ENCODE measurements at regions not wholly inside any gene's neighbourhood (a gene's known extent, or its start where the extent isn't known, plus 50 kb on each side); places are given as distances from the start of the nearest gene placed in this dataset.
"Not testable (repeated sequence)": the region's sequence is repeated elsewhere in the genome, so short reads cannot be mapped to it uniquely, and the experiment has no call there.

- H3K27me3 ChIP-seq (ENCODE audit: control insufficient read depth, insufficient read depth, low read length) = no peaks in the 10 kb centered on the region
- no peaks in the 10 kb centered on the region for H3K4me1 ChIP-seq (ENCODE audit: control insufficient read depth, insufficient read depth, low read length)
- peaks cover 1% of the 10 kb centered on the region; the same call in 1 of the 2 replicates for H3K9me3 ChIP-seq (ENCODE audit: control insufficient read depth, insufficient read depth, low read length)
- H3K36me3 ChIP-seq (ENCODE audit: control insufficient read depth, insufficient read depth, low read length) = no peaks in the 10 kb centered on the region
- H3K27ac ChIP-seq (ENCODE audit: low read length) = no peak overlapping the region
- WGBS (ENCODE audit: insufficient coverage, insufficient read length) = no CpG with 5 or more reads among the region's 1 CpG
- no peak overlapping the region for H3K4me3 ChIP-seq (ENCODE audit: low read length)
- no peak for DNase-seq (ENCODE audit: low read depth, low spot score)
Measured at GRCh38 chr9:102482776-102483175, 512.4 kb upstream of the CYLC2 start.

- WGBS (ENCODE audit: insufficient coverage, insufficient read length) = no CpG with 5 or more reads among the region's 3 CpGs
Measured at GRCh38 chr9:102479191-102479590, 515.9 kb upstream of the CYLC2 start.

GRCh38 chr9:102474357-102474756, 520.8 kb upstream of the CYLC2 start:
- 100% methylated on average over 1 of the region's 2 CpGs for WGBS (ENCODE audit: insufficient coverage, insufficient read length)
- Histone ChIP-seq H3K36me3 (ENCODE audit: control insufficient read depth, insufficient read depth, low read length) (no peaks in the 10 kb centered on the region), H3K9me3 (ENCODE audit: control insufficient read depth, insufficient read depth, low read length) (peaks cover 3% of the 10 kb centered on the region), H3K27me3 (ENCODE audit: control insufficient read depth, insufficient read depth, low read length) (no peaks in the 10 kb centered on the region), H3K27ac (ENCODE audit: low read length) (no peak overlapping the region), H3K4me1 (ENCODE audit: control insufficient read depth, insufficient read depth, low read length) (no peaks in the 10 kb centered on the region), H3K4me3 (ENCODE audit: low read length) (no peak overlapping the region)
- DNase-seq (ENCODE audit: low read depth, low spot score) = no peak

More at GRCh38 chr9:102479191-102479590, 515.9 kb upstream of the CYLC2 start:
- H3K4me1 ChIP-seq (ENCODE audit: control insufficient read depth, insufficient read depth, low read length) = no peaks in the 10 kb centered on the region
- no peaks in the 10 kb centered on the region for H3K36me3 ChIP-seq (ENCODE audit: control insufficient read depth, insufficient read depth, low read length)
- H3K27ac ChIP-seq (ENCODE audit: low read length) = no peak overlapping the region
- no peak for DNase-seq (ENCODE audit: low read depth, low spot score)
- no peaks in the 10 kb centered on the region for H3K27me3 ChIP-seq (ENCODE audit: control insufficient read depth, insufficient read depth, low read length)
- H3K4me3 ChIP-seq (ENCODE audit: low read length) = no peak overlapping the region
- peaks cover 3% of the 10 kb centered on the region for H3K9me3 ChIP-seq (ENCODE audit: control insufficient read depth, insufficient read depth, low read length)

GRCh38 chr9:102469430-102469829, 525.7 kb upstream of the CYLC2 start:
- not testable (repeated sequence) for H3K4me3 ChIP-seq (ENCODE audit: low read length); H3K9me3 ChIP-seq (ENCODE audit: control insufficient read depth, insufficient read depth, low read length); H3K27ac ChIP-seq (ENCODE audit: low read length); H3K27me3 ChIP-seq (ENCODE audit: control insufficient read depth, insufficient read depth, low read length); H3K36me3 ChIP-seq (ENCODE audit: control insufficient read depth, insufficient read depth, low read length); DNase-seq (ENCODE audit: low read depth, low spot score); H3K4me1 ChIP-seq (ENCODE audit: control insufficient read depth, insufficient read depth, low read length)
- WGBS (ENCODE audit: insufficient coverage, insufficient read length) = no CpG with 5 or more reads among the region's 7 CpGs

- Histone ChIP-seq H3K4me3 (ENCODE audit: low read length) (no peak overlapping the region), H3K27ac (ENCODE audit: low read length) (no peak overlapping the region), H3K4me1 (ENCODE audit: control insufficient read depth, insufficient read depth, low read length) (no peaks in the 10 kb centered on the region), H3K36me3 (ENCODE audit: control insufficient read depth, insufficient read depth, low read length) (no peaks in the 10 kb centered on the region), H3K27me3 (ENCODE audit: control insufficient read depth, insufficient read depth, low read length) (no peaks in the 10 kb centered on the region), H3K9me3 (ENCODE audit: control insufficient read depth, insufficient read depth, low read length) (peaks cover 3% of the 10 kb centered on the region)
- no peak for DNase-seq (ENCODE audit: low read depth, low spot score)
- WGBS (ENCODE audit: insufficient coverage, insufficient read length) = no CpG with 5 or more reads among the region's 2 CpGs
Measured at GRCh38 chr9:102461156-102461819, 533.8 kb upstream of the CYLC2 start.

- no peak for DNase-seq (ENCODE audit: low read depth, low spot score)
- Histone ChIP-seq H3K9me3 (ENCODE audit: control insufficient read depth, insufficient read depth, low read length) (peaks cover 3% of the 10 kb centered on the region), H3K27me3 (ENCODE audit: control insufficient read depth, insufficient read depth, low read length) (no peaks in the 10 kb centered on the region), H3K4me1 (ENCODE audit: control insufficient read depth, insufficient read depth, low read length) (no peaks in the 10 kb centered on the region), H3K36me3 (ENCODE audit: control insufficient read depth, insufficient read depth, low read length) (no peaks in the 10 kb centered on the region), H3K4me3 (ENCODE audit: low read length) (no peak overlapping the region), H3K27ac (ENCODE audit: low read length) (no peak overlapping the region)
- WGBS (ENCODE audit: insufficient coverage, insufficient read length) = no CpG with 5 or more reads among the region's 1 CpG
Measured at GRCh38 chr9:102459828-102460227, 535.3 kb upstream of the CYLC2 start.

GRCh38 chr9:102456562-102456961, 538.6 kb upstream of the CYLC2 start:
- no CpG with 5 or more reads among the region's 1 CpG for WGBS (ENCODE audit: insufficient coverage, insufficient read length)
- H3K36me3 ChIP-seq (ENCODE audit: control insufficient read depth, insufficient read depth, low read length) = no peaks in the 10 kb centered on the region
- peaks cover 3% of the 10 kb centered on the region for H3K9me3 ChIP-seq (ENCODE audit: control insufficient read depth, insufficient read depth, low read length)
- no peak overlapping the region for H3K27ac ChIP-seq (ENCODE audit: low read length)
- no peak overlapping the region for H3K4me3 ChIP-seq (ENCODE audit: low read length)
- H3K27me3 ChIP-seq (ENCODE audit: control insufficient read depth, insufficient read depth, low read length) = no peaks in the 10 kb centered on the region
- H3K4me1 ChIP-seq (ENCODE audit: control insufficient read depth, insufficient read depth, low read length) = no peaks in the 10 kb centered on the region
- no peak for DNase-seq (ENCODE audit: low read depth, low spot score)

GRCh38 chr9:102445906-102446305, 549.2 kb upstream of the CYLC2 start:
- WGBS (ENCODE audit: insufficient coverage, insufficient read length) = no CpG with 5 or more reads among the region's 1 CpG
- H3K27me3 ChIP-seq (ENCODE audit: control insufficient read depth, insufficient read depth, low read length) = no peaks in the 10 kb centered on the region
- H3K4me1 ChIP-seq (ENCODE audit: control insufficient read depth, insufficient read depth, low read length) = no peaks in the 10 kb centered on the region
- H3K36me3 ChIP-seq (ENCODE audit: control insufficient read depth, insufficient read depth, low read length) = no peaks in the 10 kb centered on the region
- DNase-seq (ENCODE audit: low read depth, low spot score) = no peak
- H3K9me3 ChIP-seq (ENCODE audit: control insufficient read depth, insufficient read depth, low read length) = peaks cover 4% of the 10 kb centered on the region; the same call in 1 of the 2 replicates
- H3K27ac ChIP-seq (ENCODE audit: low read length) = no peak overlapping the region
- no peak overlapping the region for H3K4me3 ChIP-seq (ENCODE audit: low read length)

GRCh38 chr9:102445181-102445747, 549.9 kb upstream of the CYLC2 start:
- no peak for DNase-seq (ENCODE audit: low read depth, low spot score)
- H3K27me3 ChIP-seq (ENCODE audit: control insufficient read depth, insufficient read depth, low read length) = no peaks in the 10 kb centered on the region
- H3K27ac ChIP-seq (ENCODE audit: low read length) = no peak overlapping the region
- no peak overlapping the region for H3K4me3 ChIP-seq (ENCODE audit: low read length)
- peaks cover 4% of the 10 kb centered on the region; the same call in 1 of the 2 replicates for H3K9me3 ChIP-seq (ENCODE audit: control insufficient read depth, insufficient read depth, low read length)
- H3K36me3 ChIP-seq (ENCODE audit: control insufficient read depth, insufficient read depth, low read length) = no peaks in the 10 kb centered on the region
- WGBS (ENCODE audit: insufficient coverage, insufficient read length) = no CpG with 5 or more reads among the region's 1 CpG
- H3K4me1 ChIP-seq (ENCODE audit: control insufficient read depth, insufficient read depth, low read length) = no peaks in the 10 kb centered on the region

- Histone ChIP-seq H3K4me3 (ENCODE audit: low read length) (no peak overlapping the region), H3K9me3 (ENCODE audit: control insufficient read depth, insufficient read depth, low read length) (peaks cover 1% of the 10 kb centered on the region; the same call in 1 of the 2 replicates)
- DNase-seq (ENCODE audit: low read depth, low spot score) = no peak
Measured at GRCh38 chr9:102439583-102439982, 555.5 kb upstream of the CYLC2 start.

GRCh38 chr9:102436599-102436998, 558.5 kb upstream of the CYLC2 start:
- H3K27me3 ChIP-seq (ENCODE audit: control insufficient read depth, insufficient read depth, low read length); H3K9me3 ChIP-seq (ENCODE audit: control insufficient read depth, insufficient read depth, low read length); H3K27ac ChIP-seq (ENCODE audit: low read length); H3K36me3 ChIP-seq (ENCODE audit: control insufficient read depth, insufficient read depth, low read length); DNase-seq (ENCODE audit: low read depth, low spot score); H3K4me3 ChIP-seq (ENCODE audit: low read length); H3K4me1 ChIP-seq (ENCODE audit: control insufficient read depth, insufficient read depth, low read length): not testable (repeated sequence)
- WGBS (ENCODE audit: insufficient coverage, insufficient read length) = no CpG with 5 or more reads among the region's 13 CpGs

More at GRCh38 chr9:102439583-102439982, 555.5 kb upstream of the CYLC2 start:
- no peaks in the 10 kb centered on the region for H3K36me3 ChIP-seq (ENCODE audit: control insufficient read depth, insufficient read depth, low read length)
- no peaks in the 10 kb centered on the region for H3K27me3 ChIP-seq (ENCODE audit: control insufficient read depth, insufficient read depth, low read length)
- H3K27ac ChIP-seq (ENCODE audit: low read length) = no peak overlapping the region
- no peaks in the 10 kb centered on the region for H3K4me1 ChIP-seq (ENCODE audit: control insufficient read depth, insufficient read depth, low read length)
